ENCODE measurements at regions not wholly inside any gene's neighbourhood (a gene's known extent, or its start where the extent isn't known, plus 50 kb on each side); places are given as distances from the start of the nearest gene placed in this dataset.
"Not testable (repeated sequence)": the region's sequence is repeated elsewhere in the genome, so short reads cannot be mapped to it uniquely, and the experiment has no call there.

- no peak for DNase-seq
- H3K4me3 Mint-ChIP-seq, result no peak overlapping the region
- H3K27me3 Mint-ChIP-seq (ENCODE audit: low read depth), result peaks cover 16% of the 10 kb centered on the region
Observed at GRCh38 chr2:105490956-105491355, 92.1 kb upstream of the FHL2 start.

GRCh38 chr2:105490204-105490603 lies 91.4 kb upstream of the FHL2 start:
- H3K9me3 Mint-ChIP-seq, result peaks cover 3 to 4% of the 10 kb centered on the region in 2 donors
- peaks cover 16% of the 10 kb centered on the region for H3K27me3 Mint-ChIP-seq (ENCODE audit: low read depth)
- H3K4me3 Mint-ChIP-seq, result no peak overlapping the region
- no peak overlapping the region for H3K27ac Mint-ChIP-seq
- DNase-seq (no peak), ATAC-seq (replicated peaks in 1 of 2) (no peak)
- no peaks in the 10 kb centered on the region for H3K4me1 Mint-ChIP-seq (ENCODE audit: low read depth)
- H3K36me3 Mint-ChIP-seq (ENCODE audit: insufficient read depth in 2 of 2), result peaks cover 2 to 4% of the 10 kb centered on the region in 2 donors

More at GRCh38 chr2:105490956-105491355, 92.1 kb upstream of the FHL2 start:
- Mint-ChIP-seq H3K36me3 (ENCODE audit: insufficient read depth in 2 of 2) (peaks cover 2 to 4% of the 10 kb centered on the region in 2 donors), H3K9me3 (peaks cover 3 to 4% of the 10 kb centered on the region in 2 donors), H3K27ac (no peak overlapping the region), H3K4me1 (ENCODE audit: low read depth) (no peaks in the 10 kb centered on the region)
- ATAC-seq (replicated peaks in 1 of 2), result no peak

- Mint-ChIP-seq H3K36me3 (ENCODE audit: insufficient read depth in 2 of 2) (peaks cover 2 to 4% of the 10 kb centered on the region in 2 donors), H3K27ac (no peak overlapping the region)
Observed at GRCh38 chr2:105489168-105489878, 90.5 kb upstream of the FHL2 start.

GRCh38 chr2:105488285-105488684 lies 89.4 kb upstream of the FHL2 start:
- Mint-ChIP-seq H3K4me1 (ENCODE audit: low read depth) (no peaks in the 10 kb centered on the region), H3K27me3 (ENCODE audit: low read depth) (peaks cover 15% of the 10 kb centered on the region), H3K27ac (no peak overlapping the region), H3K9me3 (peaks cover 3 to 4% of the 10 kb centered on the region in 2 donors), H3K4me3 (no peak overlapping the region), H3K36me3 (ENCODE audit: insufficient read depth in 2 of 2) (peaks cover 2 to 4% of the 10 kb centered on the region in 2 donors)
- ATAC-seq (replicated peaks in 1 of 2) (no peak), DNase-seq (no peak)

More at GRCh38 chr2:105489168-105489878, 90.5 kb upstream of the FHL2 start:
- Mint-ChIP-seq H3K4me3 (no peak overlapping the region), H3K9me3 (peaks cover 3 to 4% of the 10 kb centered on the region in 2 donors), H3K4me1 (ENCODE audit: low read depth) (no peaks in the 10 kb centered on the region), H3K27me3 (ENCODE audit: low read depth) (peaks cover 16% of the 10 kb centered on the region)
- DNase-seq (no peak), ATAC-seq (replicated peaks in 1 of 2) (no peak)

DNA sequence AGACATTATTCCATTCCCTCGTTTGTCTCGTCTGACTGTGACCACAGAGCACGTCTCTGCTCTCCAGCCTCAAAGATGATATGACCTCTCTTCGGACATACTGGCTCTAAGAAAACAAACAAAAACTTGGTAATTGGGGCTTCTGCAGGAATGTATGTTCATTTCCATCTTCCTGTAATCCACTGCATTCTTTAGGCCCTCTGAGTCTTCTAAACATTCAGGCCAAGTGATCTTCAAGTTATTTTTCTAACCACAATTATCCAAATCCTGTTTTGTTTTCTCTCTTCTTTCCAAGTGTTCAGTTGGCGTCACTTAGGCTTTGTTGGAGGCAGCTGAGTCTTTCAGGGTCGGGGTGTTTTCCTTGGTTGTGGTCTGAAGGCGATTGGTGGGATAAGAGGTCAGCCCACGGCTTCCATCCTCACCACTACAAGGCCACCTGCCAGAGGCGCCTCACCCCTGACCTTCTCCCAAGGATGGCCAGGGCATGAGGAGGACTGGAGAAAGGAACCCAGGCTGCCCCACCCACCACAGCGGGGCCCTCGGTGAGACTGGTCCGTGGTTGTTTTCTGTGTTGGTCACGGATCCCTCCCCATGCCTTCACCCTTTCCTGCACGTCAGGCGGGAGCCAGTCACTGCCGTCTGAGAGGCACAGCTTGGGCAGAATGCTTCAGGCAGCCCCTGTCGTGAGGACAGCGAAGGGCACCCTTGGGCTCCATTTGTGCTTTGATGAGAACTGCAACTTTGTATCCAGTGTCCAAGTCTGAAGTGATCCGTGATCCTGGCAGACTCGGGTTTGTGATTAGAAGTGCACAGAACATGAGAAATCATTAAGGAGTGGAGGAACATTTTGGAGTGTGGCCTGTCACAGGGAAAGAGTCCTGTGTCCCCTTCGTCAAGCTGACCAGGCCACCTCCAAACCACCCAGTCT lies 88.6 kb upstream of the FHL2 start:
- Mint-ChIP-seq H3K4me1 (ENCODE audit: low read depth) (no peaks in the 10 kb centered on the region), H3K36me3 (ENCODE audit: insufficient read depth in 2 of 2) (no peaks in the 10 kb centered on the region), H3K4me3 (no peak overlapping the region), H3K9me3 (no peaks in the 10 kb centered on the region), H3K27ac (no peak overlapping the region), H3K27me3 (ENCODE audit: low read depth) (peaks cover 6% of the 10 kb centered on the region)
- ATAC-seq (replicated peaks in 1 of 2), result no peak
- no peak for DNase-seq

GRCh38 chr2:105486762-105487141 lies 87.9 kb upstream of the FHL2 start:
- no peak overlapping the region for H3K27ac Mint-ChIP-seq

GRCh38 chr2:105478670-105479069 lies 79.8 kb upstream of the FHL2 start:
- H3K9me3 Mint-ChIP-seq, result no peaks in the 10 kb centered on the region
- no peak overlapping the region for H3K27ac Mint-ChIP-seq
- H3K4me1 Mint-ChIP-seq (ENCODE audit: low read depth), result no peaks in the 10 kb centered on the region
- H3K36me3 Mint-ChIP-seq (ENCODE audit: insufficient read depth in 2 of 2), result no peaks in the 10 kb centered on the region
- peaks cover 15% of the 10 kb centered on the region for H3K27me3 Mint-ChIP-seq (ENCODE audit: low read depth)
- H3K4me3 Mint-ChIP-seq, result no peak overlapping the region
- no peak for ATAC-seq (replicated peaks in 1 of 2)
- no peak for DNase-seq

More at GRCh38 chr2:105486762-105487141, 87.9 kb upstream of the FHL2 start:
- Mint-ChIP-seq H3K27me3 (ENCODE audit: low read depth) (peaks cover 6% of the 10 kb centered on the region), H3K4me1 (ENCODE audit: low read depth) (no peaks in the 10 kb centered on the region), H3K4me3 (no peak overlapping the region), H3K9me3 (no peaks in the 10 kb centered on the region), H3K36me3 (ENCODE audit: insufficient read depth in 2 of 2) (no peaks in the 10 kb centered on the region)
- ATAC-seq (replicated peaks in 1 of 2), result no peak
- DNase-seq, result no peak

- H3K27me3 Mint-ChIP-seq (ENCODE audit: low read depth), result peaks cover 15% of the 10 kb centered on the region
- not testable (repeated sequence) for H3K9me3 Mint-ChIP-seq; H3K27ac Mint-ChIP-seq; H3K36me3 Mint-ChIP-seq (ENCODE audit: insufficient read depth in 2 of 2); H3K4me1 Mint-ChIP-seq (ENCODE audit: low read depth); ATAC-seq (replicated peaks in 1 of 2); H3K4me3 Mint-ChIP-seq; DNase-seq
Observed at GRCh38 chr2:105477050-105477620, 78.3 kb upstream of the FHL2 start.

DNA sequence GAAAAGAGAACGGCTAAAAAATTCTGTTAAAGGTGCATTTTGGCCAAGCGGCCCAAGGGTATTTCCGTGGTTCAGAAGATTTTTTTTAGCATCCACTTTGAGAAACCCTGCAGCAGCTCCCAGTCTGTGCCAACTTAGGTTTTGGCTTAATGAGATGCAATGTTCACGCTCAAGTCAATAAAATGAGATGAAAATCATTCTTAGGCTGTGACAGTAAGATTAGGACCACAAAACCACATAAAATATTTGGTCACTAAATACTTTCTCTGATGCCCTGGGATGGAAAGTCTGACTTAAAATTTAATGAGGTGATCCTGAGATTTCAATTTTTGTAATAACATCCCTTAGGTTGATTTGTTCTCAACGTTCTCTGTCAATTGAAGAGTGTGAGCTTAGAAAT lies 74.2 kb upstream of the FHL2 start:
- Mint-ChIP-seq H3K36me3 (ENCODE audit: insufficient read depth in 2 of 2) (no peaks in the 10 kb centered on the region), H3K4me1 (ENCODE audit: low read depth) (peaks cover 19% of the 10 kb centered on the region), H3K9me3 (no peaks in the 10 kb centered on the region), H3K27ac (no peak overlapping the region), H3K4me3 (no peak overlapping the region), H3K27me3 (ENCODE audit: low read depth) (no peaks in the 10 kb centered on the region)
- DNase-seq (no peak), ATAC-seq (replicated peaks in 1 of 2) (no peak)

DNA sequence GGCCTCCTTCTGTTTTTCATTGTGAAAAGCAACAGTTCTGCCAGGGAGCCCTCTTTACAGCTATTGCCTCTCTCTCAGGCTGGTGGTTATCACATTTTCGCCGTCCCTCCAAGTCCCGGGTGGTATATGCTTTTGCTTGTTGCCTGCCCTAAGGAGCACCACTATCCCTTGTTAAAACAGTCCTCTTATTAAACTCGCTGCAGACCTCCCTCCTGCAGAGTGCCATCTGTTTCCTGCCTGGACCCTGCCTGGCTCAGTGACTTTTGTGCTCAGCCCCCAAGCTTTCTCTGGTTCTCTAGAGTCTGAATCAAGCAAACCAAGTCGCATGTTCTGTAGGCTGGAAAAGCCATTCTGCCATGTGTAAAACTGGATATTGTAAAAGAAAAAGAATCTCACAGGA lies 72.1 kb upstream of the FHL2 start:
- Mint-ChIP-seq H3K4me1 (ENCODE audit: low read depth) (peaks cover 29% of the 10 kb centered on the region), H3K9me3 (no peaks in the 10 kb centered on the region), H3K4me3 (no peak overlapping the region), H3K27me3 (ENCODE audit: low read depth) (peaks cover 11% of the 10 kb centered on the region), H3K27ac (no peak overlapping the region), H3K36me3 (ENCODE audit: insufficient read depth in 2 of 2) (no peaks in the 10 kb centered on the region)
- ATAC-seq (replicated peaks in 1 of 2) (no peak), DNase-seq (no peak)

- no peak for DNase-seq
- peaks cover 29% of the 10 kb centered on the region for H3K4me1 Mint-ChIP-seq (ENCODE audit: low read depth)
- no peak overlapping the region for H3K4me3 Mint-ChIP-seq
- no peak overlapping the region for H3K27ac Mint-ChIP-seq
- H3K36me3 Mint-ChIP-seq (ENCODE audit: insufficient read depth in 2 of 2), result no peaks in the 10 kb centered on the region
- peaks cover 11% of the 10 kb centered on the region for H3K27me3 Mint-ChIP-seq (ENCODE audit: low read depth)
- no peaks in the 10 kb centered on the region for H3K9me3 Mint-ChIP-seq
- no peak for ATAC-seq (replicated peaks in 1 of 2)
Observed at GRCh38 chr2:105469781-105470180, 70.9 kb upstream of the FHL2 start.

- peak; percentile 15 to 28 for ATAC-seq (replicated peaks in 1 of 2)
- Mint-ChIP-seq H3K27ac (peak overlapping the region; percentile 3), H3K36me3 (ENCODE audit: insufficient read depth in 2 of 2) (no peaks in the 10 kb centered on the region), H3K4me1 (ENCODE audit: low read depth) (peaks cover 29% of the 10 kb centered on the region), H3K27me3 (ENCODE audit: low read depth) (peaks cover 11% of the 10 kb centered on the region), H3K9me3 (no peaks in the 10 kb centered on the region), H3K4me3 (peak overlapping the region; percentile 42 to 57)
- no peak for DNase-seq
Observed at GRCh38 chr2:105468582-105469042, 69.8 kb upstream of the FHL2 start.

DNA sequence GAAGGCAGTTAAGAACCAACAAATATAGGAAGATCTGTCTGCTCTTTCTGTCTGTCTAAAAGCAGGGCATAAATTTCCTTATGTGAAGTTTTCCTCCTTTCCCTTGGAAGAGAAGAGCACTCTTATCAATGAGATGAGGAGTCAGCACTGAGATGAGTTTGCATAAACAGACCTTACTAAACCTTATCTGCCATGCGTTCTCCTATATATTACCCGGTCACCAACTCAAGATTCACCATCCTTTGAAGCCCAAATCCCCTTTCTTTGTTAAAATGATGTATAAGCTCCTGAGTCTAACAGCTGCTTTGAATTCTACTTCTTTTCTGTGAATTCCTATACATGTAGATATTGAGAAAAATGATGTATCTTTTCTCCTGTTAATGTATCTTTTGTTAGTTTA lies 65.5 kb upstream of the FHL2 start:
- no peaks in the 10 kb centered on the region for H3K9me3 Mint-ChIP-seq
- H3K4me1 Mint-ChIP-seq (ENCODE audit: low read depth), result peaks cover 23% of the 10 kb centered on the region
- ATAC-seq (replicated peaks in 1 of 2) (no peak), DNase-seq (no peak)
- peaks cover 11% of the 10 kb centered on the region for H3K27me3 Mint-ChIP-seq (ENCODE audit: low read depth)
- no peak overlapping the region for H3K27ac Mint-ChIP-seq
- no peaks in the 10 kb centered on the region for H3K36me3 Mint-ChIP-seq (ENCODE audit: insufficient read depth in 2 of 2)
- H3K4me3 Mint-ChIP-seq, result no peak overlapping the region

Data from activated T-cell treated with anti-CD3 and anti-CD28 coated beads, Interleukin-2, amount 50 U/mL, for 72 hours (primary cell).